GM12872 (cell line): ENCODE measurements at regions not wholly inside any gene's neighbourhood (a gene's known extent, or its start where the extent isn't known, plus 50 kb on each side); places are given as distances from the start of the nearest gene placed in this dataset.

Source experiments
- CTCF ChIP-seq: IDR thresholded peaks from 3 replicates; pipeline ENCODE4 v1.5.1; 2011; ENCODE audit warnings: low read depth, mild to moderate bottlenecking, low read length, moderate library complexity; ENCODE audit not compliant: insufficient read depth

DNA sequence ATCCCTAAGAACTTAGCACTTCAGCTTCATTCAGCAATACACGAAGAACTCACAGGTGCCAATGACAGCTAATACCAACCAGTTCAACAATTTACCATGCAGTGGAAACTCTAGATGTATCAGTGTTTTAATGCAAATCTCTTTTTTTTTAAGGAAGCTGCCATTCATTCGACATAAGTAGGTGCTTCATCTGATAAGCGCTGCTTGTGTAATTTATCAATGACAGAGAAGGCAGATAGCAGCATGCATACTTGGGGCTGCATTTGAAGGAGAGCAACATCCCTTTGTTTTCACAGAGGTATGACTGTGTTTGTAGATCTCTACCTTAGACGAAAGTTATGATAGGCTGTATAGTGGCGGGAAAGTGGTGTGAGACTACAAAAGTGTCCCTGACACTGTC lies 977.1 kb downstream of the AACS start:
- TF ChIP-seq CTCF = no peak

DNA sequence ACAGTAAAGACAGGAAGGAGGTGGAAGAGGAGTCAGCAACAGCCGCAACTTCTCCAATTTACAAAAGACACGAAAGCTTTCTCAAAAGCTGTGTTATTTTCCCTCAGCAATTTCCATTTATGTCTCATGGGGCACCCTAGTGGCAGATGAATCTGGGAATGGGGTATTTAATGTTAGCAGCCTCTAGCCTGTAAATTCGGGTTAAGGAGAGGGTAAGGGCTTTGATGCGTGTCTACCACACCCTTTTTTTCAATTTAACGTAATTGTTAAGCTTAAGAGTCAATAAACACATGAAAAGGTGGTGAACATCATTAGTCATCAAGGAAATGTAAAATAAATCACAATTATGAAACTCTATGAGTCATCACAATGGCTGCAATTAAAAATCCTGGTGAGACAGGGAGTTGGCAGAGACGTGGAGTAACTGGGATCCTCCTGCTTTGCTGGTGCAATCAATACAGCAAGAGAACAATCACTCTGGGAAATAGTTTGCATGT lies 986.4 kb downstream of the AACS start:
- no peak for TF ChIP-seq CTCF

DNA sequence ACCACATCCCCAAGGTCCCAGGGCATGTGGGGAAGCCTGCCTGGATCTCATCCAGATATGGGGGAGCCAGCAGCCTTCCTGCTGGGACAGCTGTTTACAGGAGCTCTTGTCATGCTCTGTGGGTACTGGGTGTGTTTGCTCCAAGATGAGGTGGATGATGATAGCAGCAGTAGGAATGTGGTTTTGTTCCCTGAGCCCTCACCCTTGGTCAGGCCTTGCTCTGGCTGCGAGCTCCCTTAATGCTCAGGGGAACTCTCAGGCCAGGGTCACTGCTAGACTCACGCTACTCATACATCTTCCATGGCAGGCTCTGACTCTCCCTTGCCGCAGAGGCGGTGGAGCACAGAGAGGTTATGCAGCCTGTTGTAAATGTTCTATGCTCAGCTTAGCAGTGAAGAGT lies 990.3 kb downstream of the AACS start:
- no peak for TF ChIP-seq CTCF

GRCh38 chr12:126061777-126062176 lies 996.5 kb downstream of the AACS start:
- TF ChIP-seq CTCF = no peak

DNA sequence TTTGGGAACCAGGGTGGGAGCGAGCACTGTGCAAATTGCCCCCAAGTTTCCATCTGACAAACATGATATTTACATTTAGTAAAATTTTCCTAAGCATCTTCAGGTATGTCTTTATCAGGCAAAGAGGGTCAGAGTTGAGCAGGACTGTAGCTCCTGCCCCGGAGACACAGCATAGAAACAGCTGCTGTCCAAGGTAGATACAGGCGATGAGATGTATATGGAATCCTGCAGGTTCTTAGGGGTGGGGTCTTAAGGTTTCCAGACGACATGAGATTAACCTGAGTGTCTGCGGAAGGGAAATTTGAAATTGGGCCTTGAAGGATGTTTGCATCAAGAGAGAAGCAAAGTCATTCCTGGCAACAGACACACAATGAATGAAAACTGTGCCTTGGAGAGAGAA lies 998.8 kb downstream of the AACS start:
- no peak for TF ChIP-seq CTCF

GRCh38 chr12:126067626-126068329 lies 1002.5 kb downstream of the AACS start:
- no peak for TF ChIP-seq CTCF

DNA sequence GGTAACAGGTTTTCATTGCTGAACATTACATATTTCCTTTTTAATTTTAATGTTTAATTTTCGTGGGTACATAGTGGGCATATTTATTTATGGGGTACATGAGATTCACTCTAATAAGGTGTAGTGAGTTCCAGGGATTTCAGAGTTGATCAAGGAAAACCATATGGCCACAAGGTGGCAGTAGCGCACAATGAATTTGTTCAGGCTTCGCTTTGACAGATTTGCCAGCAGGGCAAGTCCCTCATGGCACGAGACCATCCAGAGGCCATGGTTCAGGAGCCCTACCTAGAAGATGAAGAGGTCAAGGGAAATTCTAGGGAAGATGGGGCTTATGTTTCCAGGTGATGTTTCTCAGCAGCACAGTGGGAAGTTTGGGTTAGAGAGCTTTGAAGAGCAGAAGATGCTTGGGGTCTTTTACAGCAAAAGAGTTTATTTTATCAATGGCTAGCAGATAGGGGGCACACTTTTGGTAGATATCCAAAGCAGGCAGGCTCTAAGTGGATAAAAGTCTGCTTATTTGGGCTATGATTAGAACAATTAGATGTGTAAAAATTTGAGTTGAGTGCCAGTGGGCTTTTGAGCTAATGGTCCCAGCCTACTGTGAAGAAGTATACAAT lies 1004.4 kb downstream of the AACS start:
- peak; percentile 68; the same call in 2 of the 3 replicates for TF ChIP-seq CTCF
